GM18951 (cell line): ENCODE measurements at regions not wholly inside any gene's neighbourhood (a gene's known extent, or its start where the extent isn't known, plus 50 kb on each side); places are given as distances from the start of the nearest gene placed in this dataset.
"Not testable (repeated sequence)": the region's sequence is repeated elsewhere in the genome, so short reads cannot be mapped to it uniquely, and the experiment has no call there.

Experiments used
- POLR2A ChIP-seq: IDR thresholded peaks from 4 replicates; pipeline ENCODE4 v1.6.1; 2011; ENCODE audit warnings: mild to moderate bottlenecking; ENCODE audit not compliant: insufficient read length, insufficient read depth; ENCODE audit errors: extremely low read depth
- in situ Hi-C: fragments of 300-500 bp; cut with MboI; formaldehyde crosslinking; loops from one replicate; pipeline ENCODE4 v1.12.0; 2022; ENCODE audit warnings: low sequenced_read_pairs, mixed read lengths, inconsistent platforms; ENCODE audit not compliant: unreplicated experiment

GRCh38 chr1:38500891-38501290 is 358.7 kb downstream of the RRAGC start:
- in situ Hi-C loops: no loop called here
- TF ChIP-seq POLR2A: no peak

GRCh38 chr1:38500352-38500751 is 359.2 kb downstream of the RRAGC start:
- no peak for TF ChIP-seq POLR2A
- in situ Hi-C loops: no loop called here

GRCh38 chr1:38498686-38499085 is 360.9 kb downstream of the RRAGC start:
- in situ Hi-C loops: no loop called here
- TF ChIP-seq POLR2A: no peak

GRCh38 chr1:38497921-38498656 is 361.5 kb downstream of the RRAGC start:
- in situ Hi-C loops: no loop called here
- TF ChIP-seq POLR2A: no peak

GRCh38 chr1:38493306-38493705 is 366.3 kb downstream of the RRAGC start:
- in situ Hi-C loops: not testable (repeated sequence)

GRCh38 chr1:38489844-38490270 is 369.7 kb downstream of the RRAGC start:
- in situ Hi-C loops: no loop called here
- TF ChIP-seq POLR2A: no peak

GRCh38 chr1:38488162-38488898 is 371.2 kb downstream of the RRAGC start:
- no peak for TF ChIP-seq POLR2A
- in situ Hi-C loops: no loop called here

- no peak for TF ChIP-seq POLR2A
Observed at GRCh38 chr1:38487396-38487795, 372.2 kb downstream of the RRAGC start.

GRCh38 chr1:38486085-38486484 is 373.5 kb downstream of the RRAGC start:
- TF ChIP-seq POLR2A: no peak
- in situ Hi-C loops: no loop called here

More at GRCh38 chr1:38487396-38487795, 372.2 kb downstream of the RRAGC start:
- in situ Hi-C loops: no loop called here

- TF ChIP-seq POLR2A: no peak
- in situ Hi-C loops: no loop called here
Observed at GRCh38 chr1:38481871-38482826, 377.4 kb downstream of the RRAGC start.

GRCh38 chr1:38479662-38480061 is 379.9 kb downstream of the RRAGC start:
- in situ Hi-C loops: not testable (repeated sequence)

- in situ Hi-C loops: no loop called here
- no peak for TF ChIP-seq POLR2A
Observed at GRCh38 chr1:38477811-38478210, 381.8 kb downstream of the RRAGC start.

GRCh38 chr1:38476850-38477178 is 382.8 kb downstream of the RRAGC start:
- no peak for TF ChIP-seq POLR2A
- in situ Hi-C loops: no loop called here
